HG03442 (cell line): ENCODE measurements at regions not wholly inside any gene's neighbourhood (a gene's known extent, or its start where the extent isn't known, plus 50 kb on each side); places are given as distances from the start of the nearest gene placed in this dataset.

Source experiments
- ATAC-seq: cut with Tn5 transposase; IDR thresholded peaks from one replicate; pipeline ENCODE4 v1.9.1; 2021; ENCODE audit warnings: mild to moderate bottlenecking, moderate library complexity; ENCODE audit not compliant: unreplicated experiment

DNA sequence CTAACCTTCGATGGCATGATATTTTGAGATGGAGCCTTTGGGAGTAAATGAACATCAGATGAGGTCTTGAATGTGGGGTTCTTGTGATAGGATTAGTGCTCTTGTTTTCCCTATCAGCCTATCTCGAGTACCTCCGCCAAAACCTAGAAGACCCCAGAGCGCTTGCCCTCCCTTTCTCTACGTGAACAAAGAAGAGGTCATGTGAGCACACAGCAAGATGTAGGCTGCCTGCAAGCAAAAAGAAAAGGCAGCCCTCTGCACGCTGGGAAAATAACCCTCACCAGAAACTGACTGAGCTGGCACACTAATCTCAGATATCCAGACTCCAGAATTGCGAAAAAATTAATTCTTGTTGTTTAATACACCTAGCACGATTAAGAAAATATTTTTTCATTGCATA lies 799.8 kb upstream of the SLC10A2 start:
- ATAC-seq, result no peak

DNA sequence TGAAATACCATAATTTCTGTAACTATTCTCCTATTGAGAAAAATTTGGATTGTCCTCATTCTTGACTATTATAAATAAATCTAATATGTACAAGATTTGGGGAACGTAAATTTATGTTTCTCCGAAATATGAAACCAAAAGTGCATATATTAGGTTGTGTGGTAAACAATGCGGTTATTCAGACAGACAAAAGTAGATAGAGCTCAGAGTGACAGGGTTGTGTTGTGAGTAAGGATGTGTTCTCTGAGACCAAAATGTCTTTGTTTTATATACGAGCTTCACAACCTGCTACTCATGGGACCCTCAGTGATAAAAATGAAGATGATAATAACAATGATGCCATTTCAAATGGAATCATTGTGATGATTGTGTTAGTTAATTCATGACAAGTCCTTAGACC lies 796.3 kb upstream of the SLC10A2 start:
- no peak for ATAC-seq

DNA sequence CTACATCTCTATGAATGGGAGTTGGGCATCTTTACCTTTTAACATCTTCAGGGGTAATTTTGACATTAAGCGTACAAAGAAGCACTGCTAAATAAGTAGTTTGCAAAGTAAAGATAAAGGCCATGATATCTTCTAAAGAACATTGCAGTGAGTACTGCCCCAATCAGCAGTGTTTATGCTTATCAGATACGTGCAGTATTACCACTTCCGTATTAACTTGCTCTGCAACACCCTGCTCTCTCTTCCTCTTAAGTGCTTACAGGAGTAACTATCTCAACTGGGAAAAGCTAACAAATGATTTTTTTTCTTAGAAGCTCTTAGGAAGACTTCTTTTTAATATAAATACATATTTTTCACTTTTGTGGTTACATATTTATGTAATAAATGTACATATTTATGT lies 793.7 kb upstream of the SLC10A2 start:
- no peak for ATAC-seq

DNA sequence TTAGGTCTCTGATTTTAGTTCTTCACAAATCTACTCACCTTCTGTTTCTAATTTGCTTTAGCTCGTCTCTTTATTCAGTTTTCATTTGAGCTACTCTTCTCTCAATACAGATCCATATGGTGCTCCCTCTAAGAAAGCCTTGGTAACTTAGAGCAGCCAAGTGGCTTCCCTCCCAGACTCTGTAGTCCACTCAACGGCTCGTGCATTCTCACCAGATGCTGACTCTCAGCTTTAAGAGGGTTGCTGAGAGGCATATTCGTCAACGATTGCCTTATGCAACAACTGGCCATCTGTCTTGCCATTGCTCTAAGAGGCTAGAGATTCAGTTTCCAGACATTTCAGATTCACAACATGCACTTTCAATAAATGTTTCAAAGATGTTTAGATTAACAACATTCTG lies 785.8 kb upstream of the SLC10A2 start:
- no peak for ATAC-seq

DNA sequence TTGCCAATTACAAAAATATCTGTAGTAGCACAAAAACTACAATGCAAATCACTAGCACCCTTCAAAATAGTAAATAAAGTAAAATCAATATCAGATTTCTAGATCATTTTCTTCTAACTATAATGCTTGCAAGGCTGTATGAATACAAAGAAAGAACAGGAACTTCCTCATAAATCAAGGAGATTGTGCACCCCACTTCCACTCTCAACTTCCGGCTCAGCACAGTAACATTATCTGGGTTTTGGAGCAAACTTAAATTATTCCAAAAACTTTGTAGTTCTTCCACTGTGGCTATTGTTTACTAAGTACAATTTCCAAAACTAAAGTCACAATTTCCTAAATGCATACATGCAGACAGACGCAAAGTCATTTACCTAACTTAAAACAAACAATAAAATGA lies 778.3 kb upstream of the SLC10A2 start:
- no peak for ATAC-seq

DNA sequence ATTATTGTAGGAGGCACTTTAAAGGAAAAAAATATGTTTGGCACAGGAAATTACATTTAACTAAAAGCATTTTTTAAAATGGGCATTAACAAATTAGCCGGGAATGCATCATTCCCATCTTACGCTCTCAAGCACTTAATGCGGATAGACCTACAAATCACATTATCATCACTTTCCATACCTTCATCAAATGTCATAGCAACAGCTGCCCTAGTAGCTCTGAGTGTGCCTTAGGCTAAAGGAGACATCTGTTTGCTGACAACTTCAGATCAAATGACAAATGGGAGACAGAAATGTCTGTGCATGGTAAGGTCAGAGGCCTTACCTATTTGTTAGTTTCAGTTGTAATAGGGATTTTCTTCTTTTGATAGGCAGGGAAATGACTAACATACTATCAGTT lies 773.2 kb upstream of the SLC10A2 start:
- ATAC-seq, result no peak

DNA sequence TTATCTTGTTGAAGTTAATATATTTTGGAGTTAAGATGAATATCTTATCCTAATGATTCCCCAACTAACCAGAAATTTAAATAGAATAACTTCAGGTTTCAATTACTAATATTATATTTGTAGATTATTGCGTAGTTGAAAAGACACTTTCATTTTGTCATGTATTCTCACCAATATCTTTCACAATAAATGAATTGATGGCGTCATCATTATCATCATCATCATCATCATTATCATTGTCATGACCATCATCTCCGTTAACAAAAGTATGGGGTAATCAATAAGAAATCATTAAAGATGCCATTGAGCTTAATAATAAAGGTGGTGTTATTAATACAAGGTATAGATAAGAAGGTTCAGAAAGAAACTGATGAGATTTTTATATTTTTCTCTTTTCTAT lies 768.8 kb upstream of the SLC10A2 start:
- ATAC-seq, result no peak

DNA sequence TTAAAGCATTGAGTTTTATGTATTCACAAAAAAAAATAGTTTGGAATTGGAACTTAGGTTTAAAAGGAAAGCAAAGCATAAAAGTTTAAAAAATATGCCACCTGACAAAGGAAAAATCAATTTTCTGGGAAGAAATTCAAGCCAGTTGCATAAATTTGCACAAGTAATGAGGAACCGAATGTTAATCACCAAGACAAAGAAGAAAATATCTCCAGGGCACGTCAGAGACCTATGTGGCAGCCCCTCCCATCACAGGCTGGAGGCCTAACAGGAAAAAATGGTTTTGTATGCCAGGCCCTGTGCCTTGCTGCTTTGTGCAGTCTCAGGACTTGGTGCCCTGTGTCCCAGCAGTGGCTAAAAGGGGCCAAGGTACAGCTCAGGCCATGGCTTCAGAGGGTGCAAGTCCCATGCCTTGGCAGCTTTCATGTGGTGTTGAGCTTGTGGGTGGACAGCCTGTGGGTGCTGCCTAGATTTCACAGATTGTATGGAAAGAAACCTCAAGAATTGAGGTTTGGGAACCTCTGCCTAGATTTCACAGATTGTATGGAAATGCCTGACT lies 767.2 kb upstream of the SLC10A2 start:
- ATAC-seq, result no peak

DNA sequence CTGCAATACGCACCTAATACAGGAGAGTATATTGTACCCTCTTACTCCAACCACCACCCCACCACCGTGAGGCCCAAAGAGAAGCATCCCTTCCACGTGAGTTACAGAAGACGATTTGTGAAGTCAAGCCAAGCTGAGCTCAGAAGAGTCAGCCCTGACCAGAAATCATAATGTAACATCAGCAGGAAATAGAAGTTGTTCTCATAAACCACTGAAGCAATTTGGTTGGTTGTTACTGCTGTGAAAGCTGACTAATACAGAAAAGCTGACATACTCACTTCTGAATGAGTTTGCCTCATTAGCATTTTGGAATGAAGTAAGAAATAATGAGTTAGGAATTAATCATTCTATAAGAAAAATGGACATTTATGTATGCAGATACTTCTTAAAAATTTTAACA lies 749.4 kb upstream of the SLC10A2 start:
- no peak for ATAC-seq

DNA sequence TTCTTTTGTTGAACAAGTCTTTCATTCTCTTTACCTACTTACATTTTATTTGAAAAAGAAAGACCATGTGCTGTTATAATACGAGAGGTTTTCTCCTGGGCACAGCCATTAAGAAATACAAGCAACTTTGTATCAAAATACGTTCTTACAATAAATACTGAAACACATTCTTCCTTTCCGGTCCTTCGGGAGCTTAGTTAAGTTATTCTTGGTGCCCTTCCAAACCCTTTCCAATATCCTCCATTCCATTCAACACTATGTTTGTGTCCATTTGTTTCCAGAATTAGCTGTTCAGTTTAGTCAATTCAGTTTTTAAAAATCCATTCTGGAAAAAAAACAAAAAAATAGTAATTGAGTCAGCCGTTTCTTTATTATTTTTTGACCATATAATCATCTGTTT lies 746.8 kb upstream of the SLC10A2 start:
- no peak for ATAC-seq

DNA sequence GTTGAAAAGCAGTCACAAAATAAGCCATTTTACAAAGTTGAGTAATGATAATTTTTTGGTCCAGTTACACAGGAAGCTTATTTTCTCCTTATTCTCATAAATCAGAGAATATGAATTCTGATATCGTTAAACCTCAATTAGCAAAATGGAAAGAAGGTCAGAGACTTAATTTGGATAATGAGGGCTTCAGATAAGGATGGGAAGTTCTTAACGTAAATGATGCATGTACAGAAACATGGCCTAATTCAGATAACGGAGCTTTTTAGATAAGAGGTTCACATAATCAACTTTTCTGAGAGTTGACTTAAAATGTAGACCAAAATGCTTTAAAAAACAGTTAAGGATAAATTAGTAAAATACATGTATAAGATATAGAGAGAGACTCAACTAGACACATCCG lies 746.3 kb upstream of the SLC10A2 start:
- ATAC-seq, result no peak

DNA sequence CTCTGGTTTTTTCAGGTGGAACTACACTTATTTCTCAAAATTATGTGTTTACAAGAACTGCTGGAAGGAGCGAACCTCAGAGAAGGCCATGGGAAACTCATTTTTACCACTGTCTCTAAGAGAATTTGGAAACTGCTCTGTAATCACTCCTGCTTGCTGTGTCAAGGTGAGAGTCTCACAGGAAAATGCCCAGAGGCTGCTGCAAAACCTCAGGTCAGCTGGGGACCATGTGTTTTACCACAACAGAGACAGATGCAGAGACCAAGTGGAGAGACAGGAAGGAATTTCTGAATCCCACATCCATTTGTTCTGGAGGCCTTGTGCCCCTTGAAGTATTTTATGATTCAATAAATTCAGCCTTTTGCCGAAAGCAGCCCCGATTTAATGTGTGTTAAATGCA lies 743.8 kb upstream of the SLC10A2 start:
- ATAC-seq, result no peak

DNA sequence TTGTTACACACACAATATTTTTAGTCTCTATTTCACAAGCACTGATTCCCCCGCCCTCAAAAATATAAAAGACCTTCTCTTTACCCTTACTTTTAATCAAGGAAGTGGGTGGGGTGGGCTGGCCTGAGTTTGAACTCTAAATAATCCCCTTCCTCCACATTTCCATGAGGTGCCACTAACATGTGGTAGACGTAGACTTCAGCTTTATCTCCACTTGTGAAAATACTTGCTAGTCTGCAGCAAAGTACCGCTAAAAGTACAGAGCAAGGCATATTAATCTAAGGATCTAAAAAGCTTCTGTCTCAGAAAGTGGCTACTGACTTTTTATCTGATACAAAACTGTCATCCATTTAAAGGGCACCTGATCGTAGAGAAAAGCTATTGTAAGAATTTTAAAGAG lies 739.6 kb upstream of the SLC10A2 start:
- ATAC-seq, result no peak

DNA sequence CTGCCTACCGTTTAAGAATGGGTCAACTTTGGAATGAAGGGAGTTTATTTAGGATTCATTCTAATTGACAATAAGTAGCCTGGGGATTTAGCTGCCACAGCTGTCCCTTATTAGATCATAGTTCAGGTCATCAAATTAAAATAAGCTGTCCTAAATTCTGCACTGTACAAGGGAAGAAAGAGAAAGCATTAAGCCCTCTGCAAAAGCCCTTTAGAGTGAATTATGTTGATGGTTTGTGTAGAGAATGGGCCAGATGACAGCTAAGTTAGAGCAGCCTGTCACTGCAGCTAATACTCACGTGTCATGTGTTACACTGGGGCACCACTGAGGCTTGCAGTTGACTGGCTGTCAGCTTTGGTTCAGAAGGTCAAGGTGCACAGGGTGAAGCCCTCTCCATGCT lies 737.1 kb upstream of the SLC10A2 start:
- no peak for ATAC-seq

DNA sequence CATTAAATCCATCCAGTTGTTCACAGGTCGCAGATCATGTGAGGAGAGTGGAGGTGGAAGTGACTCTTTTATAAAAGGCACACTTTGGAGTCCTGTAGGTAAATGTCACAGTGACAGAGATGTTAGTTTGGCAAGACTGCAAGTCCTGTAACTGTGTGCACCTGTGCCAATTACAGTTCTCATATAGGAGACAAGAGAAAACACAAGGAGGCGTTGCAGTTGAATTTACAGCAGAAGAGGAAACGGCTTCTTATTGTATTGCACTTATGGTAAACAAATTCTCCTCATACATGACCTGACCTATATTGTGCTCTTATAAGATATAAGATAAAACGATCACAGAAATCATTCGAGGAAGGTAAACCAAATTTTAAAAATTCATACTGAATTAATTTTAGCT lies 732.8 kb upstream of the SLC10A2 start:
- no peak for ATAC-seq

DNA sequence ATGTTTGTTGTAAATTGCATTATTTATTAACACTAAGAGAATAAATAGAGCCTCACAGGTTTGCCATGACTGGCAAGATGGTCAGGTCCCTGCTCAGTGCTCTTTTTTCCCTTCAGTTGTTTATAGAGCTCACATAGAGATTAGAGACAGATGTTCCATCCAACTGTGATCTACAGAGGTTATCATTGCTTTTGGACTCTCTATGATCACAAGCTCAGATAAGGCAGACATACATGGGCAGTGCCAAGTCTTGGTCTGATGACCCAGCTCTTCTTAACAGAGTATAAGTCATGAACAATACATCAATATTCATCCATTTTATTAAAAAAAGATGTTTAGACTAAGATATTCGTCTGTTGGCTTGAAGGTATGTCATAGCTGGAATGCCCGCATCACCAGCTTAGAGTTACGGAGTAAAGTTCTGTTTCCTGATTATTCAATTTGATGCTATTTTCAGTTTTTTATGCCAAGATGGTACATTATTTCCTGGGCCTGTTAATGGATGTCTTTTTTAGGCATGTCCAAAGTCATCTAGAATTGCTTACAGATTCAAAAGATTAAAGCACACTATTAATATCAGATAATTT lies 729.8 kb upstream of the SLC10A2 start:
- ATAC-seq, result no peak

DNA sequence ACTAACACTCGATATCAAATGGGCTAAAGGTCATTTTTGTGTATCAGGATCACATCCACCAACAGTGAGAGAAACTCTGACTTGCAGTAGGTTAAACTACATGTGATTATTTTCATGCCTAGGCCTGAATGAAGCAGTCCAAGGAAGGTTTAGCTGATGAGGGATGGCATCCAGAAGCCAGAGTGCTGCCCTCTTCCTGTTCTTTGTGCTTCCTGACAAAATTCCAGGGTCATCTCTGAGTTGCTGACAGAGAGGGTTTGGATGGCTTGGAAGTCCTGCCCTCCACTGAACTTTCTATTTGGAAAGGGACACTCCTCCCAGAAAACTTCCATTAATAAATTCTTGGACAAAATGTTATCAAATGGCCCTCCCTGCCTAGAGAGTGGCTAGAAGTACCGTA lies 728.3 kb upstream of the SLC10A2 start:
- no peak for ATAC-seq

DNA sequence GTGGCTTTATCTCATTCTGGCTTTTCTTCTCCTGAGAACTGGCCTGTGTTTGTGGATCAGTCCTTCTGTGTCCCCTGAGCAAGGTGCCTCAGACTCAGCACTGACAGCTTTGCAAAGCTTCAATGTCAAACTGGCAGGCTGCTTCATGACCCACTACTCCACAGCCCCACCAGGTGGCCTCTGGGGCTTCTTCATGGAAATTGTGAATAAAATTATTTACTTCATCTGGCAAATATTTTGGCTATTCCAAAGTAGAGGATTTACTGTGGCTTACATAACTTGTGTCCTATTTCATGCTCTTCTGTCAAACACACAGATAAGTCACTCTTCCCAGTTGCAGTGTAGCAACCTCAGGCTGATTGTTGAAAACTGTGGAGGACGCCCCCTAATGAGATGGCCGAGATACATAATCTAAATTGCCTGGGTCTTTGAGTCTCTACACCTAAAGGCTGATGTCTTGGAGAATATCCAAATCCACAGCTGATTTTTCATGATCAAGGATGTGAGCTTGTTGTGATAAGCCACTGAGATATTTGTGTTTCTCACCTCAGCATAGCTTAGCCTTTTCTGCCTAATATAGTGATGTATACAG lies 721.9 kb upstream of the SLC10A2 start:
- ATAC-seq, result no peak

DNA sequence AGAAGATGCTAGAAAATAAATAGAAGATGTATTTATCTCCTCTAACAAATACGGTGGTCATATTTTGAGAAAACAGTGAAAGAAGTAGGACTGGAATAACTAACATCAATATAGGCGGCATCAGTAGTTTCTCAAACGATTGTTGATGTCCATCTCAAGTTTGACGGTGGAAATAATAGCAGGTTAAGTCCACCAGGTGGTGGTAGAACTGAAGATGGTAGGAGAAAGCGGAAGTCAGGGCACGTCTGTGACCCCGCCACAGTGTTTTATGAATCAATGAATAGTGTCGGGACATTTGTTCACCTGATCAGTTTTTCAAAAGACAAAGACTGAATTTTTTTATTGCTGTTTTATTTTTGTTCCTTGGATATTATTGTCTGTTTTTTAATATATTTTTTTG lies 706.4 kb upstream of the SLC10A2 start:
- ATAC-seq, result no peak

DNA sequence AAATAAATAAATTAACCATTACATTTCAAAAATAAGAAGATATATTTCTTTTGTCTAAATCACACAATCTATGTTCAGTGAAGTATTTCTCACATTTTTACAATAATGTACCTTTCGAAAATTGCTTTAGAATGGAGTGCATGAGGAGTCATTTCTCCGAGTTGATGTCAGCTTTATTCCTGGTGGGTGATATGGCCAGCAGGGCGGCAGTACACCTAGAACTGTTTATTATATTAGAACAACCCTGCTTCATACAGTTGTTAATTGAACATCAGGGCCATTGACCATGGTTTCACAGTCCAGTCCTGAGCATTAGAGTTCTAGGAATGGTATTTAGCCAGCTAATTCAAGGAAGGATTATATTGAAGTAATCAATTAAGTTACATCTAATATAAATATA lies 696.3 kb upstream of the SLC10A2 start:
- ATAC-seq, result no peak

DNA sequence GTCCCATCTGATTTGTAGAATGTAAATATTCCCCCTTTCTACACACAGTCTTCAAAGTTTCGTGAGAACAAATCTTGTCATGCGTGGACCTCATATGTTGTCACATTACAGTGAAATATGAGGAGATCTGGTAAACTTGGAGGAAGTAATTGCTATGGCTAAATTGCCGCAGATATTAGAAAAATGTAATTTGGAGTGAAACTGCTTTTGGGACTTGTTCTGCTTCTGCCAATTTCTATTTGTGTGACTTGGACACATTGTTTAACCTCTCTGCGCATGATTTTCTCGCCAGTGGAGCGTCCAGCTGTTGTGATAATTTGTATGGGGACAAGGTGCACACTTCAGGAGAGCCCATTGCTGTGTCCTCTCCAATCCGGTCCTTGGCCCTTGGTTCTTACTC lies 693.1 kb upstream of the SLC10A2 start:
- ATAC-seq, result no peak

DNA sequence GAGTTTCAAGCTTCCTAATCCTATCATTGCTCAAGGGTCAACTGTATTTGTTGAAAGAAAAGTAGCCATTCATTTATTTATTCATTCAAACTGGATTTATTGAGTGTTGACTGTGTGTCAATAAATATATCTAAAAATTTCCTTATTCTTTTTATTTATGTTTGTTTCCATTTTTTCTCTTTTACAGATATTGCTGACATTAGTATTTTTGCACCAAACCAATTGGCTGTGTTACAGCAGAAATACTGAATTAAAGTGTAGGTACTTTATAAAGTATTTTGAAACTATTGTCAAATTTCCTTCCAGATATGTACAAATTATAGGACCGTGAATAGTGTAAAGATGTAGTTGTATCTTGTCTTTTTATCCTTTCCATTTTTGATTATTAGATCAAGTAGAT lies 692.0 kb upstream of the SLC10A2 start:
- no peak for ATAC-seq

DNA sequence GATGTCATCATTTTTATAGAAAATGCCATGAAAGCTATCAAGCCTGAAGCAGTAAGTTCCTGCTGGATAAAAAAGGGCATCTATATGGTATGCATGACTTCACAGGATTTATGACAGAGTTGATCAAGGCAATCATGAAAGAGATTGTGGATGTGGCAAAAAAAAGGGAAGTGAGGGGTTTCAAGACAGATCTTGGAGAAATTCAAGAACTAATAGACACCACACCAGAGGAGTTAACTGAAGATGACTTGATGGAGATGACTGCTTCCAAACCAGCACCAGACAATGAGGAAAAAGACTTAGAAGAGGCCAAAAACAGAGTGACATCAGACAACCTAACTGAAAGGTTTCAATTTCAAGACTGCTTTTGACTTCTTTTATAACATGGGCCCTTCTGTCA lies 691.1 kb upstream of the SLC10A2 start:
- no peak for ATAC-seq
